ENCODE measurements at regions not wholly inside any gene's neighbourhood (a gene's known extent, or its start where the extent isn't known, plus 50 kb on each side); places are given as distances from the start of the nearest gene placed in this dataset.

DNA sequence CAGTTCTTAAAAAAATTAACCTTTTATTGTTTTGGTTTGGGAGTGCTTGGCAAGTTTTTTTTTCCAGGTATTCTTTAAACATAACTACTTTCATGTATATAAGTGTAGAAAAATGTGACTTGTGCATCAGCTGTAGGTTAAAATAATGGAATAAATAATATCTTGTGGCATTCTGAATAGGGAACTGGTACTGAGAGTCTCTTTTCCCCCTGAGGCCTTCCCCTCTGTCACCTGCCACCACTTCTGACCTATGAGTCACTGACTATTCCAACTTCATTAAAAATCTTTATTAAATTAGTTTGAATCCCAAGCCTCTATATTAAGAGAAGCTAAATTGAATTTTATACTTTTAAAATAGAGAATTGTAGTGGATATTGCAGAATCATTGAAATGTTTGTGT lies 805.7 kb downstream of the METTL15 start:
- no peak for TF ChIP-seq POLR2AphosphoS5 (IDR thresholded peaks at IDR 0.05; ENCODE audit: low read depth, low read length)
- TF ChIP-seq, protein P1, sequence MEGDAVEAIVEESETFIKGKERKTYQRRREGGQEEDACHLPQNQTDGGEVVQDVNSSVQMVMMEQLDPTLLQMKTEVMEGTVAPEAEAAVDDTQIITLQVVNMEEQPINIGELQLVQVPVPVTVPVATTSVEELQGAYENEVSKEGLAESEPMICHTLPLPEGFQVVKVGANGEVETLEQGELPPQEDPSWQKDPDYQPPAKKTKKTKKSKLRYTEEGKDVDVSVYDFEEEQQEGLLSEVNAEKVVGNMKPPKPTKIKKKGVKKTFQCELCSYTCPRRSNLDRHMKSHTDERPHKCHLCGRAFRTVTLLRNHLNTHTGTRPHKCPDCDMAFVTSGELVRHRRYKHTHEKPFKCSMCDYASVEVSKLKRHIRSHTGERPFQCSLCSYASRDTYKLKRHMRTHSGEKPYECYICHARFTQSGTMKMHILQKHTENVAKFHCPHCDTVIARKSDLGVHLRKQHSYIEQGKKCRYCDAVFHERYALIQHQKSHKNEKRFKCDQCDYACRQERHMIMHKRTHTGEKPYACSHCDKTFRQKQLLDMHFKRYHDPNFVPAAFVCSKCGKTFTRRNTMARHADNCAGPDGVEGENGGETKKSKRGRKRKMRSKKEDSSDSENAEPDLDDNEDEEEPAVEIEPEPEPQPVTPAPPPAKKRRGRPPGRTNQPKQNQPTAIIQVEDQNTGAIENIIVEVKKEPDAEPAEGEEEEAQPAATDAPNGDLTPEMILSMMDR (IDR thresholded peaks at IDR 0.05), result no peak
- no peak for TF ChIP-seq MXI1 (IDR thresholded peaks at IDR 0.05; ENCODE audit: low read depth, low read length)
- no peak for TF ChIP-seq RCOR1 (IDR thresholded peaks at IDR 0.05; ENCODE audit: low read length)
- no peak for TF ChIP-seq EZH2phosphoT487 (IDR thresholded peaks at IDR 0.05; ENCODE audit: borderline replicate concordance, low read depth)
- no peak for TF ChIP-seq EP300 (IDR thresholded peaks at IDR 0.05; ENCODE audit: borderline replicate concordance in 1 of 2, low read depth in 1 of 2, low read length in 1 of 2)
- TF ChIP-seq, protein P2, sequence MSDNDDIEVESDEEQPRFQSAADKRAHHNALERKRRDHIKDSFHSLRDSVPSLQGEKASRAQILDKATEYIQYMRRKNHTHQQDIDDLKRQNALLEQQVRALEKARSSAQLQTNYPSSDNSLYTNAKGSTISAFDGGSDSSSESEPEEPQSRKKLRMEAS (IDR thresholded peaks at IDR 0.05; ENCODE audit: low read depth), result no peak
- TF ChIP-seq TAF1 (IDR thresholded peaks at IDR 0.05; ENCODE audit: borderline replicate concordance, low read depth, low read length), result no peak
- TF ChIP-seq, protein P3, sequence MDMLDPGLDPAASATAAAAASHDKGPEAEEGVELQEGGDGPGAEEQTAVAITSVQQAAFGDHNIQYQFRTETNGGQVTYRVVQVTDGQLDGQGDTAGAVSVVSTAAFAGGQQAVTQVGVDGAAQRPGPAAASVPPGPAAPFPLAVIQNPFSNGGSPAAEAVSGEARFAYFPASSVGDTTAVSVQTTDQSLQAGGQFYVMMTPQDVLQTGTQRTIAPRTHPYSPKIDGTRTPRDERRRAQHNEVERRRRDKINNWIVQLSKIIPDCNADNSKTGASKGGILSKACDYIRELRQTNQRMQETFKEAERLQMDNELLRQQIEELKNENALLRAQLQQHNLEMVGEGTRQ (IDR thresholded peaks at IDR 0.05; ENCODE audit: borderline replicate concordance, low read depth, low read length), result no peak
